Stimulated activated CD4-positive, alpha-beta T cell treated with anti-CD3 and anti-CD28 coated beads, Interleukin-4, amount 100 ng/mL, for 24 hours (primary cell): ENCODE measurements at regions not wholly inside any gene's neighbourhood (a gene's known extent, or its start where the extent isn't known, plus 50 kb on each side); places are given as distances from the start of the nearest gene placed in this dataset.
"Not testable (repeated sequence)": the region's sequence is repeated elsewhere in the genome, so short reads cannot be mapped to it uniquely, and the experiment has no call there.

Experiments used
- DNase-seq: peaks from one replicate; pipeline ENCODE4 v3.0.0-alpha.2; 2020

GRCh38 chr14:105849933-105850626, 323.7 kb downstream of the TMEM121 start:
- DNase-seq, result no peak

- peak; percentile 2 for DNase-seq
Measured at GRCh38 chr14:105850853-105851581, 324.6 kb downstream of the TMEM121 start.

DNA sequence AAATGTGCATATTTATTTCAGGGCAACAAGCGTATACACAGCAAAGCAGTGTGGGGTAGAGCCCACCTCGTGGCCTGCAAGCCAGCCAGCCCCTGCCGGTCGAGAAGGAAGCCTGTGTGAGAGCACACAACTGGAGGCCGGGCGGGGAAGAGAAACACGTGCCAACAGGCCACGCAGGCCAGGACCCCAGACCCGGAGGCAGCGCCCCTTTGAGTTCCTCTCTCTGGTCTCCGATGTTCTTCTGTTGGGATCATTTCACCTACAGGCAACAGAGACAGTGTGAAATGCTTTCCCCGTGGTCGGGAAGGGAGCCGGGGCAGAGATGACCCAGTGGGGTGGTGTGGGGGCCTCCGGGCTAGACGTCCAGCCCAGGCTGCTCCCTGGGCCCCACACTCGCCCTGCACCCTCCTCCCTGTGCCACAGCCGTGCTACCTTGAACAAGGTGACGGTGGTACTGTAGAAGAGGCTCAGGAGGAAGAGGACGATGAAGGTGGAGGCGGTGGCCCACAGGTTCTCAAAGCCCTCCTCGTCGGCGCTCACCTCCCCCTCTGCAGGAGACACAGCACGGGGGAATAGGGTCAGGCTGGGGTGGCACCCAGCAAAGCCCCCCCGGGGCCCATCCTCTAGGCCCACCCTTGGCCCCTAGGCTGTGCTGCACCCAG, 325.5 kb downstream of the TMEM121 start:
- DNase-seq, result peak; percentile 1

- no peak for DNase-seq
Measured at GRCh38 chr14:105852378-105853088, 326.1 kb downstream of the TMEM121 start.

- peak; percentile 2 for DNase-seq
Measured at GRCh38 chr14:105853089-105853906, 326.9 kb downstream of the TMEM121 start.

DNA sequence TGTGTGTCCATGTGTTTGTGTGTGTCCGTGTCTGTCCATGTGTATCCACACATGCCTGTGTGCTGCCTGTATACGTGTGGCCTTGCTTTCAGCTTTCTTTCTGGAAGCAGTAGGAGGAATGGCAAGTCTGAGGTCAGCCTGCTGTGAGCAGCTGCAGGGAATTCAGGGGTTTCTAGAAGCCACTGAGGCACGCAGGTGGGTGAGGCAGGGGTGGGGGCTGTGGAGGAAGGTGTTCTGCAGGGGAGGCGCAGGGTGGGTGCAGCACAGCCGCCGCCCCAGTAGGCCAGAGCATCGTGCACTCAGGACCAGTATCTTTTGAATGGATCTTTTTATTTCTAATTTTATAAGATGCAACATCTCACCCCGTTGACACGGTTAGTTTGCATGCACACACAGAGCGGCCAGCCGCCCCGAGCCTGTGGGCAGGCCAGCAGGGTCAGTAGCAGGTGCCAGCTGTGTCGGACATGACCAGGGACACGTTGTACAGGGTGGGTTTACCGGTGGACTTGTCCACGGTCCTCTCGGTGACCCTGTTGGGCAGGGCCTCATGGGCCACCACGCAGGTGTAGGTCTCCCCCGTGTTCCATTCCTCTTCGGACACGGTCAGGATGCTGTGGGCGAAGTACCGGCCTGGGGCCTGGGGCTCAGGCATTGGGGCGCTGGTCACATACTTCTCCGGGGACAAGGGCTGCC, 327.7 kb downstream of the TMEM121 start:
- peak; percentile 1 for DNase-seq

DNA sequence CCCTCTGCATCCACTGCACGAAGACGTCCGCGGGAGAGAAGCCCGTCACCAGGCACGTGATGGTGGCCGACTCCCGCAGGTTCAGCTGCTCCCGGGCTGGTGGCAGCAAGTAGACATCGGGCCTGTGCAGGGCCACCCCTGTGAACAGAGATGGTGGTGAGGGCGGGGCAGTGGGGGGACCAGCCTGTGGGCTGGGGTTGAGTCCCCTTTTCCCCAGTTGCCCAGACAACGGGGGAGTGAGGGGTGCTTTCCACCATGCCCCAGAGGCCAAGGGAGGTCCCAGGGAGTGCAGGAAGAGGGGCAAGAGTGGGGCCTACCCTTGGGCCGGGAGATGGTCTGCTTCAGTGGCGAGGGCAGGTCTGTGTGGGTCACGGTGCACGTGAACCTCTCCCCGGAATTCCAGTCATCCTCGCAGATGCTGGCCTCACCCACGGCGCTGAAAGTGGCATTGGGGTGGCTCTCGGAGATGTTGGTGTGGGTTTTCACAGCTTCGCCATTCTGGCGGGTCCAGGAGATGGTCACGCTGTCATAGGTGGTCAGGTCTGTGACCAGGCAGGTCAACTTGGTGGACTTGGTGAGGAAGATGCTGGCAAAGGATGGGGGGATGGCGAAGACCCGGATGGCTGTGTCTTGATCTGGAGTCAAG, 328.3 kb downstream of the TMEM121 start:
- DNase-seq, result no peak

DNA sequence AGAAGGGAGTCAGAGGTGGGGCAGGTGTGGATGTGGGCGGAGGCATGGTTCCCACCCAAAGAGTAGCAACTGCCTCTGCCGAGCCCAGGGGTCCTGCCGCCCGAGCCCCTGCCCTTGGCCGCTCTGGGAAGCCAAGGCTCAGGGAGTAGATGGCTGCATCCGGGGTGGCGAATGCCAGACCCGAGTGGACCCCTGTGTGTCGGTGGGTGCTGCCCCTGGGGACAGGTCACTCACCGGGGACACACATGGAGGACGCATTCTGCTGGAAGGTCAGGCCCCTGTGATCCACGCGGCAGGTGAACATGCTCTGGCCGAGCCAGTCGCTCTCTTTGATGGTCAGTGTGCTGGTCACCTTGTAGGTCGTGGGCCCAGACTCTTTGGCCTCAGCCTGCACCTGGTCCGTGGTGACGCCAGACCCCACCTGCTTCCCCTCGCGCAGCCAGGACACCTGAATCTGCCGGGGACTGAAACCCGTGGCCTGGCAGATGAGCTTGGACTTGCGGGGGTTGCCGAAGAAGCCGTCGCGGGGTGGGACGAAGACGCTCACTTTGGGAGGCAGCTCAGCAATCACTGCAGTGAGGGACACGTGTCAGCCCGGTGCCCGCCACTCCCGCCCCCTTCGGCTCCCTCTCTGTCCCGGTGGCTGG, 329.0 kb downstream of the TMEM121 start:
- no peak for DNase-seq

GRCh38 chr14:105855893-105856675, 329.7 kb downstream of the TMEM121 start:
- DNase-seq, result no peak

DNA sequence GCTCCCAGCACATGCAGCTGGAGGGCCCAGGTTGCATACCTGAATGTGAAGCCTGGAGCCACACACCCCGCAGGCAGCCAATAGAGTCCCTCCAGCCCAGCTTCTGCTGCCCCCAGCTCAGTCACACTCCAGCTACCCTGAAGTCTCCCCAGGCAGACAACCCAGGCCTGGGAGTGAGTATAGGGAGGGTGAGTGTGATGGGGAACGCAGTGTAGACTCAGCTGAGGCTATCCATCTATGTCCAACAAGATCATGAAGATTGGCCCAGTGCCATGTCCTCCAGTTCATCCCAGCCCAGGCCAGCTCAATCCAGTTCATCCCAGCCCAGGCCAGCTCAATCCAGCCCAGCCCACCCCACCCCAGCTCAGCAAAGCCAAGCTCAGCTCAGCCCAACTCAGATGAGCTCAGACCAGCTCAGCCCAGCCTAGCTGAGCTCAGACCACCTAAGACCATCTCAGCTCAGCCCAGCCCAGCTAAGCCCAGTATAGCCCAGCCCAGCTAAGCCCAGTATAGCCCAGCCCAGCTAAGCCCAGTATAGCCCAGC, 330.4 kb downstream of the TMEM121 start:
- no peak for DNase-seq

- no peak for DNase-seq
Measured at GRCh38 chr14:105857220-105857825, 330.9 kb downstream of the TMEM121 start.

DNA sequence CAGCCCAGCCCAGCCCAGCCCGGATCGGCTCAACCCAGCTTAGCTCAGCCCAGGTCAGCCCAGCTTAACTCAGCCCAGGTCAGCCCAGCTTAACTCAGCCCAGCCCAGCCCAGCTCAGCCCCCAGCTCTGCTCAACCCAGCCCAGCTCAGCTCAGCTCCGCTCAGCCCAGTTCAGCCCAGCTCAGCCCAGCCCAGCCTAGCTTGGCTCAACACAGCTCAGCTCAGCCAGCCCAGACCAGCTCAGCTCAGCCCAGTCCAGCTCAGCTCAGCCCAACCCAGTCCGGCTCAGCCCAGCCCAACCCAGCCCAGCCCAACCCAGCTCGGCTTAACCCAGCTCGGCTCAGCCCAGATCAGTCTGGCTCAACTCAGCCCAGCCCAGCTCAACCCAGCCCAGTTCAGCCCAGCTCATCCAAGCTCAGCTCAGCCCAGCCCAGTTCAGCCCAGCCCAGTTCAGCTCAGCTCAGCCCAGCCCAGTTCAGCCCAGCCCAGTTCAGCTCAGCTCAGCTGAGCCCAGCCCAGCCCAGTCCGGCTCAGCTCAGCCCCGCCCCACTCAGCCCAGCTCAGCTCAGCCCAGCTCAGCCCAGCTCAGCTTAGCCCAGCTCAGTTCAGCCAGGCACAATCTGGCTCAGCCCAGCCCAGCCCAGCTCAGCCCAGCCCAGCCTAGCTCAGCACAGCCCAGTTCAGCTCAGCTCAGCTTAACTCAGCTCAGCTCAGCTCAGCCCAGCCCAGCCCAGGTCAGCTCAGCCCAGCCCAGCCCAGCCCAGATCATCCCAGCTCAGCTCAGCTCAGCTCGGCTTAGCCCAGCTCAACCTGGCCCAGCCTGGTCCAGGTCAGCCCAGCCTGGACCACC, 331.7 kb downstream of the TMEM121 start:
- DNase-seq, result no peak

DNA sequence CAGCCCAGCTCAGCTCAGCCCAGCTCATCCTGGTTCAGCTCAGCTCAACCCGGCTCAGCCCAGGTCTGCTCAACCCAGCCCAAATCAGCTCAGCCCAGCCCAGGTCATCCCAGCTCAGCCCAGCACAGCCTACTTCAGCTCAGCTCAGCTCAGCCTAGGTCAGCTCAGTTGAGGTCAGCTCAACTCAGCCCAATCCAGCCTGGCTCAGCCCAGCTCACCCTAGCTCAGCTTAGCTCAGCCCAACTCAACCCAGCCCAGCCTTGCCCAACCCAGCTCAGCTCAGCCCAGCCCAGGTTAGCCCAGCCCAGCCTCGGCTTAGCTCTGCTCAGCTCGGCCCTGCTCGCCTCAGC, 332.3 kb downstream of the TMEM121 start:
- DNase-seq, result no peak

GRCh38 chr14:105859073-105859716, 332.8 kb downstream of the TMEM121 start:
- DNase-seq, result not testable (repeated sequence)

GRCh38 chr14:105859717-105860614, 333.6 kb downstream of the TMEM121 start:
- no peak for DNase-seq
